ENCODE measurements at regions not wholly inside any gene's neighbourhood (a gene's known extent, or its start where the extent isn't known, plus 50 kb on each side); places are given as distances from the start of the nearest gene placed in this dataset.

DNA sequence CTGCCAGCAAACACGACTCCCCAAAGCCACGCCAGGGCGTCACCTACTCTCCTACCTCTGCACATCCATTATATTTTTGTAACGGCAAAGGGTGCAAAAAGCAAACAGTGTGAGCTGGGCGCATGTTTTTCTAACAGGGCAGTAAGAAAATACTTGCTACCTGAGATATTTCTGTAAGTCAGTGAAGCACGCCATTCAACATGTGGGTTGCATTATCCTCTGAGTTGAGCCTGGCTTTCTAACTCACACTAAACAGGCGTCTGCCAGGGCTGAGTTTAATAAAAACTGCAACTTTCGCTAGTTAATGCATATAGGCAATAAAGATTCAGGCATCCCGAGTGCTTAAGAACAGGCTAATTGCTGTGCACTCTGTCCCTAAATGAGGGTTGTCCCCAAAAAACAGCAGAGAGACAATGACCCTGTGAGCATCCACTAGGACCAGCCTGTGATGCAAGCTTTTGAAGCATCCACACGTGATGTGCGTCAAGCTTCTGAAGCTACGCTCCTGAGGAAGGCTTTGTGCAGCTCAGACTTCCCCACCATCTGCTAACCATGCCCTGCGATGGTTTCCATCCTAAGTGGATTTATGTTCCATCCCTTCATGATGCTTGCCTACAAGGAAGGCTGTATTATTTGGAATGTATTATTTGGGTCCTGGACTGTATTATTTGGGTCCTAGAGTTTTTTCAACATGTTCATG, 70.0 kb upstream of the SIM2 start:
- H4K5ac ChIP-seq (ENCODE audit: insufficient read length, low read depth, low read length) = no peak overlapping the region
- no peaks in the 10 kb centered on the region for H3K23me2 ChIP-seq (ENCODE audit: insufficient read length, low read depth, low read length, poor library complexity, severe bottlenecking)
- Mint-ChIP-seq H3K4me1 (peaks cover 0 to 7% of the 10 kb centered on the region in 2 experiments; a peak in 2 of 4 replicates), H3K36me3 (ENCODE audit: insufficient read depth in 1 of 3, low read depth in 3 of 3) (0 out of 7 replicates have a peak, but pooled peaks cover 0 to 4% (median 0%) of the 10 kb centered on the region in 3 experiments), H3K27ac (no peak overlapping the region), H3K27me3 (ENCODE audit: low read depth) (peaks cover 39% of the 10 kb centered on the region), H3K9me3 (peaks cover 0 to 4% of the 10 kb centered on the region in 2 experiments; a peak in 3 of 5 replicates), H3K4me3 (no peak overlapping the region)
- H3K79me2 ChIP-seq (ENCODE audit: insufficient read depth, low read length) = no peaks in the 10 kb centered on the region
- no peak overlapping the region for H2BK15ac ChIP-seq (ENCODE audit: low read depth, low read length)
- H2BK12ac ChIP-seq (ENCODE audit: insufficient read length, low read depth, low read length) = no peak overlapping the region
- H3K27me3 ChIP-seq (ENCODE audit: insufficient read depth, low read length) = no peaks in the 10 kb centered on the region; the same call in none of the 2 replicates
- H3K23ac ChIP-seq (ENCODE audit: insufficient read length, low read depth, low read length) = no peak overlapping the region
- H3K9ac ChIP-seq (ENCODE audit: extremely low read depth, insufficient read length, low read length) = no peak overlapping the region
- DNase-seq = no peak
- H2BK120ac ChIP-seq (ENCODE audit: low read depth, low read length, poor library complexity, severe bottlenecking) = no peak overlapping the region
- no peaks in the 10 kb centered on the region for H4K20me1 ChIP-seq (ENCODE audit: control insufficient read depth, insufficient read depth, insufficient read length)
- no peak overlapping the region for H4K8ac ChIP-seq (replicated peaks; ENCODE audit: insufficient read length, low read depth, low read length)
- no peak overlapping the region for H2AK5ac ChIP-seq (ENCODE audit: insufficient read length, low read length)
- H2BK20ac ChIP-seq (ENCODE audit: low read depth, low read length, poor library complexity, severe bottlenecking) = no peak overlapping the region
- H3K56ac ChIP-seq (ENCODE audit: insufficient read length, low read depth, low read length) = no peak overlapping the region
- no peak overlapping the region for H3K27ac ChIP-seq (ENCODE audit: insufficient read length, low read depth, low read length)
- H3K4me2 ChIP-seq (ENCODE audit: insufficient read depth, insufficient read length, low read length) = no peak overlapping the region
- H3T11ph ChIP-seq (ENCODE audit: low read length) = no peak overlapping the region
- no peak overlapping the region for H2BK5ac ChIP-seq (ENCODE audit: insufficient read length, low read length)
- H3K18ac ChIP-seq (ENCODE audit: insufficient read length, low read depth, low read length) = no peak overlapping the region
- H3K4ac ChIP-seq (ENCODE audit: low read depth, low read length) = no peak overlapping the region
- no peak for TF ChIP-seq CTCF (conservative IDR thresholded peaks at IDR 0.05)
- no peaks in the 10 kb centered on the region for H3K79me1 ChIP-seq (ENCODE audit: insufficient read depth, low read depth, low read length, poor library complexity, severe bottlenecking)
- no peak overlapping the region for H3K14ac ChIP-seq (ENCODE audit: insufficient read depth, low read length)
- H3K9me3 ChIP-seq (ENCODE audit: control insufficient read depth, low read depth, low read length) = no peaks in the 10 kb centered on the region
- H3K4me1 ChIP-seq (ENCODE audit: insufficient read depth, low read length) = no peaks in the 10 kb centered on the region
- H2AFZ ChIP-seq (ENCODE audit: low read length) = no peak overlapping the region
- H4K91ac ChIP-seq (ENCODE audit: insufficient read length, low read depth, low read length) = no peak overlapping the region
- no CpG with 5 or more reads among the region's 13 CpGs for WGBS (ENCODE audit: extremely low coverage, insufficient read length, low lambda C conversion rate)
